ENCODE measurements at regions not wholly inside any gene's neighbourhood (a gene's known extent, or its start where the extent isn't known, plus 50 kb on each side); places are given as distances from the start of the nearest gene placed in this dataset.
"Not testable (repeated sequence)": the region's sequence is repeated elsewhere in the genome, so short reads cannot be mapped to it uniquely, and the experiment has no call there.

DNA sequence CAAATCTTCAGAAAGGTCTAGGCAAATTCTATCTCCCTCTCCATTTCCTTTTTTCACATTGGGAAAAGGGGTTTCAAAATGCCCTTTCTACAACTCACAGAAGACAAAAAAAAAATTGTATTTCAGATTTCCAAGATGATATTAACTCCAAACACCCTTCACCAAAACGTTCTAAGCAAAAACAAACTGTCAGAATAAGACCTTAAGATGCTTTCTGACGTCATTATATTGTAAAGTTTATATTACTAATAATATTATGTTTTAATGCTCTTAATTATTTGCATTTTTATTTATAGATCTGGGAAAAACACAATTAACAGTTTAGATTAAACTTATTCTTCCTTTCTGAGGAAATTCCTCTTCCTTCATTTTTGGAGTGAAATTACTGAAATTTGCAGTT is 624.2 kb downstream of the GALC start:
- ChIA-PET POLR2A (no interaction called here), CTCF (ENCODE audit: low intra/inter-chr PET ratio, low total read pairs) (no interaction called here)
- Histone ChIP-seq H3K9ac (ENCODE audit: insufficient read depth, low read depth, low read length) (no peak overlapping the region), H3K27me3 (ENCODE audit: control insufficient read depth in 1 of 2, insufficient read depth in 2 of 2, low read length in 2 of 2) (no peaks in the 10 kb centered on the region), H3K79me2 (ENCODE audit: insufficient read depth, low read length) (no peaks in the 10 kb centered on the region), H3K36me3 (replicated peaks in 1 of 2; ENCODE audit: control insufficient read depth in 1 of 2, insufficient read depth in 2 of 2, low read length in 2 of 2) (no peaks in the 10 kb centered on the region), H3K4me1 (ENCODE audit: insufficient read depth, low read length) (no peaks in the 10 kb centered on the region), H3K27ac (ENCODE audit: extremely low read length, insufficient read depth, low read length) (no peak overlapping the region), H3K4me3 (replicated peaks in 1 of 3; ENCODE audit: insufficient read depth in 1 of 3, low read depth in 2 of 3, low read length in 3 of 3) (no peak overlapping the region), H4K20me1 (ENCODE audit: insufficient read depth, low read length) (no peaks in the 10 kb centered on the region), H2AFZ (ENCODE audit: low read length) (no peak overlapping the region), H3K4me2 (ENCODE audit: low read depth, low read length) (no peak overlapping the region), H3K9me3 (ENCODE audit: low read length) (peaks cover 48% of the 10 kb centered on the region)
- TF ChIP-seq CREB1 (IDR thresholded peaks at IDR 0.05) (peak; percentile 77), CREB1 (CRISPR knock-in tag; IDR thresholded peaks at IDR 0.05) (no peak), GFI1 (CRISPR knock-in tag; IDR thresholded peaks at IDR 0.05; ENCODE audit: borderline replicate concordance) (no peak), ATF7 (IDR thresholded peaks at IDR 0.05) (peak; percentile 88), ATF7 (CRISPR knock-in tag; IDR thresholded peaks at IDR 0.05) (no peak)
- ATAC-seq (no peak), DNase-seq (ENCODE audit: low spot score) (no peak), FAIRE-seq (no peak)
- WGBS (ENCODE audit: low lambda C conversion rate), result 1% methylated on average over 2 of the region's 2 CpGs
- intact Hi-C loops (cut with micrococcal nuclease; ENCODE audit: unreplicated experiment), result no loop called here
- no TSS peak for BruUV-seq (replicated peaks)
- in situ Hi-C loops (cut with HindIII; ENCODE audit: extremely low pct_ligation_motif_present, low pct_unique_long_range_greater_than_20kb), result no loop called here

DNA sequence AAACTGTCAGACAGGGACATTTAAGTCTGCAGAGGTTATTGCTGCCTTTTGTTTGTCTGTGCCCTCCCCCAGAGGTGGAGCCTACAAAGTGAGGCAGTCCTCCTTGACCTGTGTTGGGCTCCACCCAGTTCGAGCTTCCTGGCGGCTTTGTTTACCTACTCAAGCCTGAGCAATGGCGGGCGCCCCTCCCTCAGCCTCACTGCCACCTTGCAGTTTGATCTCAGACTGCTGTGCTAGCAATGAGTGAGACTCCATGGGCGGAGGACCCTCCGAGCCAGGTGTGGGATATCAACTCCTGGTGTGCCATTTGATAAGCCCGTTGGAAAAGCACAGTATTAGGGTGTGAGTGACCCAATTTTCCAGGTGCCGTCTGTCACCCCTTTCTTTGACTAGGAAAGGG is 632.7 kb downstream of the GALC start:
- CTCF ChIA-PET (ENCODE audit: low intra/inter-chr PET ratio, low total read pairs); POLR2A ChIA-PET; DNase-seq (ENCODE audit: low spot score); H2AFZ ChIP-seq (ENCODE audit: low read length); H3K27me3 ChIP-seq (ENCODE audit: control insufficient read depth in 1 of 2, insufficient read depth in 2 of 2, low read length in 2 of 2); BruUV-seq (replicated peaks); FAIRE-seq; H3K4me2 ChIP-seq (ENCODE audit: low read depth, low read length); H3K79me2 ChIP-seq (ENCODE audit: insufficient read depth, low read length); H3K36me3 ChIP-seq (replicated peaks in 1 of 2; ENCODE audit: control insufficient read depth in 1 of 2, insufficient read depth in 2 of 2, low read length in 2 of 2); H3K27ac ChIP-seq (ENCODE audit: extremely low read length, insufficient read depth, low read length); H3K4me1 ChIP-seq (ENCODE audit: insufficient read depth, low read length); intact Hi-C loops (cut with micrococcal nuclease; ENCODE audit: unreplicated experiment); H4K20me1 ChIP-seq (ENCODE audit: insufficient read depth, low read length); H3K9ac ChIP-seq (ENCODE audit: insufficient read depth, low read depth, low read length); in situ Hi-C loops (cut with HindIII; ENCODE audit: extremely low pct_ligation_motif_present, low pct_unique_long_range_greater_than_20kb); ATAC-seq; H3K4me3 ChIP-seq (replicated peaks in 1 of 3; ENCODE audit: insufficient read depth in 1 of 3, low read depth in 2 of 3, low read length in 3 of 3): not testable (repeated sequence)
- peaks cover 33% of the 10 kb centered on the region for H3K9me3 ChIP-seq (ENCODE audit: low read length)
- WGBS (ENCODE audit: low lambda C conversion rate), result 13% methylated on average over 8 of the region's 8 CpGs
